GM12878 (cell line): ENCODE measurements at regions not wholly inside any gene's neighbourhood (a gene's known extent, or its start where the extent isn't known, plus 50 kb on each side); places are given as distances from the start of the nearest gene placed in this dataset.

ENCODE experiments used
- CHD2 ChIP-seq: IDR thresholded peaks from 2 replicates; pipeline ENCODE4 v1.6.1; 2011; ENCODE audit warnings: low read depth, low read length, improper control_type of control experiment, borderline replicate concordance
- EP300 ChIP-seq, 2 experiments: fragments of 150-350 bp in 1 of 2; IDR thresholded peaks; 2 replicates each; pipeline ENCODE4 v1.6.1; 2011 to 2012; ENCODE audit warnings: low read depth in 2 of 2, low read length in 2 of 2, borderline replicate concordance in 1 of 2, improper control_type of control experiment in 1 of 2, inconsistent platforms in 1 of 2; ENCODE audit not compliant: control insufficient read depth in 1 of 2
- GABPA ChIP-seq: IDR thresholded peaks from 2 replicates; pipeline ENCODE4 v1.6.1; 2014; ENCODE audit warnings: antibody characterized with exemption, low read depth, mild to moderate bottlenecking, inconsistent platforms
- IKZF1 ChIP-seq: fragments of 450-650 bp; conservative IDR thresholded peaks from 2 replicates; pipeline ENCODE4 v1.6.1; 2017; ENCODE audit warnings: antibody characterized with exemption, mild to moderate bottlenecking
- JUND ChIP-seq: IDR thresholded peaks from 2 replicates; pipeline ENCODE4 v1.6.1; 2012; ENCODE audit warnings: low read depth, mild to moderate bottlenecking, low read length, improper control_type of control experiment, moderate library complexity
- POLR2A ChIP-seq: IDR thresholded peaks from 2 replicates; pipeline ENCODE4 v1.6.1; 2011; ENCODE audit warnings: low read depth, mild to moderate bottlenecking, low read length
- SP1 ChIP-seq: IDR thresholded peaks from one replicate; pipeline ENCODE4 v1.6.1; 2011; ENCODE audit warnings: low read depth, low read length
- TF ChIP-seq, protein P1 (sequence below): IDR thresholded peaks from 2 replicates; pipeline ENCODE4 v1.6.1; 2012; ENCODE audit warnings: improper control_type of control experiment, low read depth, low read length; ENCODE audit not compliant: insufficient replicate concordance
- TF ChIP-seq, protein P2 (sequence below), 3 experiments: IDR thresholded peaks in 2 of 3; conservative IDR thresholded peaks in 1 of 3; 2 replicates each; pipeline ENCODE4 v1.5.1; 2011; ENCODE audit warnings: low read depth in 3 of 3, low read length in 3 of 3, mild to moderate bottlenecking in 3 of 3, control low read depth in 2 of 3, moderate library complexity in 2 of 3, inconsistent platforms in 1 of 3, mixed read lengths in 1 of 3; ENCODE audit not compliant: control insufficient read depth in 2 of 3, insufficient read depth in 1 of 3; ENCODE audit errors: extremely low read depth in 1 of 3

DNA sequence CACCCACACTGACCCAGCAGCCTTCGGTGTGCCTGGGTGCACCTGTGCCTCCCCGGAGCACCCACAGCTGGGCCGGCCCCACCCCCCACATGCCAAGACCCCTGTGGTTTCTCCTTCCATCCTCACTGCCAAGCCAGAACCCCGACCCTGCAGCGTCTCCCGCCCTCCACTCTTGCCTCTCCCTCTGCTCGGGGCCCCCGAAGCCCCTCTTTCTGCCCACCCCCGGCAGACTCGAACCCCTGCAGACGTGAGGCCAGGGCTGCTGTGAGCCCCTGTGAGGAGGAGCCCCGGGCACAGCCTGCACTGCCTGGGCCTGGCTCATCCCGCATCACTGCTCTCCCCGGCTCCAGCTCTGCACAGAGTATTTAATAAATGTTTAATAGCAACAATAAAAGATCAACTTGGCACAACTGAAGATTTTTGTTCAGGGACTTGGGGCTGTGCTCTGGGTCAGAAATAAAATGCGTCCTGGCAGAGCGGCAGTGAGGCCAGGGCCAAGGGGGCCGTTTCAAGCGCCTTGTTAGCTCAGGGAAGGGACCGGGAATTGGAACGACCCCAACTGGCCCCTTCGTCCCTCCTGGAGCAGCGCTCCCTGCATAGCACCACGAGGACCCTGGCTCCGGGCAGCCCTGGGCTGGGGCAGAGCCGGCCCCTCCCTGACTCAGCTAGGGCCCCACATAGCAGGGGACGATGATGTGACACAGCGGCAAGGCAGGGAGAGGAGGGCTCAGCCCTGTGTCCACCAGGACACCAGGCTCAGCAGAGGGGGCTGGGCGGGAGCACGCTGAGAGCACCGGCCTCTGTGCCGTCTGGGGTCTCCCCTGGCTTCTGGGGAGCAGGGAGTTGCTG, 520.8 kb downstream of the BRD1 start:
- TF ChIP-seq CHD2: no peak
- TF ChIP-seq, protein P1, sequence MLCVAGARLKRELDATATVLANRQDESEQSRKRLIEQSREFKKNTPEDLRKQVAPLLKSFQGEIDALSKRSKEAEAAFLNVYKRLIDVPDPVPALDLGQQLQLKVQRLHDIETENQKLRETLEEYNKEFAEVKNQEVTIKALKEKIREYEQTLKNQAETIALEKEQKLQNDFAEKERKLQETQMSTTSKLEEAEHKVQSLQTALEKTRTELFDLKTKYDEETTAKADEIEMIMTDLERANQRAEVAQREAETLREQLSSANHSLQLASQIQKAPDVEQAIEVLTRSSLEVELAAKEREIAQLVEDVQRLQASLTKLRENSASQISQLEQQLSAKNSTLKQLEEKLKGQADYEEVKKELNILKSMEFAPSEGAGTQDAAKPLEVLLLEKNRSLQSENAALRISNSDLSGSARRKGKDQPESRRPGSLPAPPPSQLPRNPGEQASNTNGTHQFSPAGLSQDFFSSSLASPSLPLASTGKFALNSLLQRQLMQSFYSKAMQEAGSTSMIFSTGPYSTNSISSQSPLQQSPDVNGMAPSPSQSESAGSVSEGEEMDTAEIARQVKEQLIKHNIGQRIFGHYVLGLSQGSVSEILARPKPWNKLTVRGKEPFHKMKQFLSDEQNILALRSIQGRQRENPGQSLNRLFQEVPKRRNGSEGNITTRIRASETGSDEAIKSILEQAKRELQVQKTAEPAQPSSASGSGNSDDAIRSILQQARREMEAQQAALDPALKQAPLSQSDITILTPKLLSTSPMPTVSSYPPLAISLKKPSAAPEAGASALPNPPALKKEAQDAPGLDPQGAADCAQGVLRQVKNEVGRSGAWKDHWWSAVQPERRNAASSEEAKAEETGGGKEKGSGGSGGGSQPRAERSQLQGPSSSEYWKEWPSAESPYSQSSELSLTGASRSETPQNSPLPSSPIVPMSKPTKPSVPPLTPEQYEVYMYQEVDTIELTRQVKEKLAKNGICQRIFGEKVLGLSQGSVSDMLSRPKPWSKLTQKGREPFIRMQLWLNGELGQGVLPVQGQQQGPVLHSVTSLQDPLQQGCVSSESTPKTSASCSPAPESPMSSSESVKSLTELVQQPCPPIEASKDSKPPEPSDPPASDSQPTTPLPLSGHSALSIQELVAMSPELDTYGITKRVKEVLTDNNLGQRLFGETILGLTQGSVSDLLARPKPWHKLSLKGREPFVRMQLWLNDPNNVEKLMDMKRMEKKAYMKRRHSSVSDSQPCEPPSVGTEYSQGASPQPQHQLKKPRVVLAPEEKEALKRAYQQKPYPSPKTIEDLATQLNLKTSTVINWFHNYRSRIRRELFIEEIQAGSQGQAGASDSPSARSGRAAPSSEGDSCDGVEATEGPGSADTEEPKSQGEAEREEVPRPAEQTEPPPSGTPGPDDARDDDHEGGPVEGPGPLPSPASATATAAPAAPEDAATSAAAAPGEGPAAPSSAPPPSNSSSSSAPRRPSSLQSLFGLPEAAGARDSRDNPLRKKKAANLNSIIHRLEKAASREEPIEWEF: no peak
- no peak for TF ChIP-seq EP300 (IDR thresholded peaks at IDR 0.05; ENCODE audit: borderline replicate concordance in 1 of 2, control insufficient read depth in 1 of 2, low read depth in 2 of 2, low read length in 2 of 2)
- TF ChIP-seq, protein P2, sequence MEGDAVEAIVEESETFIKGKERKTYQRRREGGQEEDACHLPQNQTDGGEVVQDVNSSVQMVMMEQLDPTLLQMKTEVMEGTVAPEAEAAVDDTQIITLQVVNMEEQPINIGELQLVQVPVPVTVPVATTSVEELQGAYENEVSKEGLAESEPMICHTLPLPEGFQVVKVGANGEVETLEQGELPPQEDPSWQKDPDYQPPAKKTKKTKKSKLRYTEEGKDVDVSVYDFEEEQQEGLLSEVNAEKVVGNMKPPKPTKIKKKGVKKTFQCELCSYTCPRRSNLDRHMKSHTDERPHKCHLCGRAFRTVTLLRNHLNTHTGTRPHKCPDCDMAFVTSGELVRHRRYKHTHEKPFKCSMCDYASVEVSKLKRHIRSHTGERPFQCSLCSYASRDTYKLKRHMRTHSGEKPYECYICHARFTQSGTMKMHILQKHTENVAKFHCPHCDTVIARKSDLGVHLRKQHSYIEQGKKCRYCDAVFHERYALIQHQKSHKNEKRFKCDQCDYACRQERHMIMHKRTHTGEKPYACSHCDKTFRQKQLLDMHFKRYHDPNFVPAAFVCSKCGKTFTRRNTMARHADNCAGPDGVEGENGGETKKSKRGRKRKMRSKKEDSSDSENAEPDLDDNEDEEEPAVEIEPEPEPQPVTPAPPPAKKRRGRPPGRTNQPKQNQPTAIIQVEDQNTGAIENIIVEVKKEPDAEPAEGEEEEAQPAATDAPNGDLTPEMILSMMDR (IDR thresholded peaks at IDR 0.05 in 2 of 3, conservative IDR thresholded peaks at IDR 0.05 in 1 of 3; ENCODE audit: control insufficient read depth in 2 of 3, extremely low read depth in 1 of 3, insufficient read depth in 1 of 3, low read depth in 3 of 3, low read length in 3 of 3): no peak
- no peak for TF ChIP-seq JUND
- no peak for TF ChIP-seq IKZF1
- TF ChIP-seq POLR2A: no peak
- no peak for TF ChIP-seq GABPA
- TF ChIP-seq SP1: no peak
